HG03521 (cell line): ENCODE measurements at regions not wholly inside any gene's neighbourhood (a gene's known extent, or its start where the extent isn't known, plus 50 kb on each side); places are given as distances from the start of the nearest gene placed in this dataset.

Source experiments
- ATAC-seq: cut with Tn5 transposase; IDR thresholded peaks from one replicate; pipeline ENCODE4 v1.9.1; 2021; ENCODE audit warnings: mild to moderate bottlenecking, moderate library complexity; ENCODE audit not compliant: unreplicated experiment

DNA sequence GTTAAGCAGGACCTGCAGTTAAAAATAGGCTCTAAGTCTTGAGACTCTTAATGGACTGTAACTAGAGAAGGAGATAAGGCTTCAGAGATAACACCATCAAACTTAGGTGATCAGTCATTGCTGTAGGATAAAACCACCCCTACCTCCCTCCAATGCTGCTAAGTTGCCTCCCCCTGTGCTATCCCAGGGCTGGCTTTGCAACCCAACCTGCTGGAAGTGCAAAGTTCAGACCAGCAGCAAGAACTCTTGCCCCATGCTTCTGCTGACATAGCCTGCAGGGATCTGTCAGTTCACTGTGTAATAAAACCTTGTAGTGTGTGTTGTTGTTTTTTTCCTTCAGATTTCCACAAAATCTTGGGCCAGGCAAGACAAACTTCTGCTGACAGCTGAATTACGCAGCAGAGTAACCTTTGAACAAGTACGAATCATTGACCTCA lies 57.4 kb upstream of the EPB41L3 start:
- no peak for ATAC-seq

DNA sequence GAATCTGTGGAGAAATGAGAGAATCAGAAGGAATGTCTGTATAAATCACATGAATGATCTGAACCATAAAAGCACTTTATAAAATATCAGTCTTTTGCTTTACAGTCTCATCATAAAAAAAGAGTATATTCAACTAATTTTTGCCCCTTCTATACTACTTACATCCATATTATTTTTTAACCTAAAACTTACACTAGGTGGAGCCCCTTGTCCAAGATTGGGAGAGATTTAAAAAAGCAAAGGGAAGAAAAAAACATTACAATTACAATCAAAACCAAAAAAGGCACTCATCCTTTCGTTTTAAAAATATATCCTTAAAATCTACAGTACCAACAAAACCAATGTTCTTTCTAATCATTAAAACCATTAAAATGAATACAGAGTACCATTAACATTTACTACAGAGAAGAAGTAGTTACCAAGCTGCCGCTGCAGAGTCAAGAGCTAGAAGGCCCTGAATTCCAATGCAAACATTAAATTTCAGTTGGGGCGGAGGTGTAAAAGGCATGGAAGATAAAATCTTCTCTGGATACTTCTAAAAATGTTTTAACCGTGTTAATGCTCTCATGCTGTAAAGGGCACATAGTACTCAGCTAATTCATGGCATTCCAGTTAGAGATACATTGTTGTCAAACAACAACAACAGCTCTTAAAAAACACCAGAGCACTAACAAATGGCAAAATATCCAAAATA lies 56.7 kb upstream of the EPB41L3 start:
- no peak for ATAC-seq

DNA sequence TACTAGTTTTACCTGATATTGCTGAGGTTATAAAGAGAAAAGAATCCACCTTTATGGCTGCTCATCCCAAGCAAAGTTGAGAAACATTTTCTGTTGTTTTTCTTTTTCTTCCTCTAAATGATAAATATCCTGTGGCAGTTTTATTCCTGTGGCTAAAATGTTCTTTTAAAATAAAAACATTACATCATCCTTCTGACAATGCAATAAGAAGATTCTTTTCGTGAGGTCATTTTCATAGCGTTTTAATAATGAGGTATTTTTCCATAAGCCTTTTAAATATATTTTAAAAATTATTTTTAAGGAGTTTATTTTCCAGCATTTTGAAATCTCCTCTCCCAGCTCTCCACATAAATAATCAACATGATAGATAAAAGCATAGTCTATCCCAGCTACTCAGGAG lies 52.8 kb upstream of the EPB41L3 start:
- ATAC-seq = no peak
